SKM-1 treated with dmso at 0.1 percent for 144 hours (cell line): ENCODE measurements at regions not wholly inside any gene's neighbourhood (a gene's known extent, or its start where the extent isn't known, plus 50 kb on each side); places are given as distances from the start of the nearest gene placed in this dataset.
A peak's percentile ranks its signal among the peaks of the same experiment; 100 is the strongest.
"Not testable (repeated sequence)": the region's sequence is repeated elsewhere in the genome, so short reads cannot be mapped to it uniquely, and the experiment has no call there.

Source experiments
- DNase-seq: peaks from one replicate; lab custom pipeline; 2025; ENCODE audit not compliant: unreplicated experiment; lab: John Stamatoyannopoulos, UW

- DNase-seq: no peak
Observed at GRCh38 chrX:13188731-13189309, 131.0 kb downstream of the ATXN3L start.

GRCh38 chrX:13186643-13187042 lies 133.2 kb downstream of the ATXN3L start:
- DNase-seq: not testable (repeated sequence)

GRCh38 chrX:13180807-13181206 lies 136.4 kb upstream of the FAM9C start:
- DNase-seq: no peak

DNA sequence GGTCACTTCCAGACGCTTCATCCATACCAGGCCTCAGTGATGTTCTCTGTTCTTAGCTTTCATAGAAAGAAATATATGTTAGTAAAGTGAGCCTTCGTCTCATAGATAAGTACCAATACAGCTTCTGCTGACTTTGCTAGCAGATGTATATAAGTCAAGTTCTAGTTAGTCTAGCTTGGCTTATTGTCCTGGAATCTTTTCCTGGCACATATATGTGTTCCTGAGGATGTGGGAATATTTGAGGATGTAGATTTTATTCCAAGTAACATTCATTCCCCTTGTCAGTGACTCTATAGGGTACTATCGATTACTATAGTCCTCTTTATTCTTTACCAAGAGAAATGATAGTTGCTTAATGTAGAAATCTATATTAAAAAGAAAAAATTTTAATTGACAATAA lies 135.2 kb upstream of the FAM9C start:
- no peak for DNase-seq

GRCh38 chrX:13179100-13179499 lies 134.7 kb upstream of the FAM9C start:
- no peak for DNase-seq

DNA sequence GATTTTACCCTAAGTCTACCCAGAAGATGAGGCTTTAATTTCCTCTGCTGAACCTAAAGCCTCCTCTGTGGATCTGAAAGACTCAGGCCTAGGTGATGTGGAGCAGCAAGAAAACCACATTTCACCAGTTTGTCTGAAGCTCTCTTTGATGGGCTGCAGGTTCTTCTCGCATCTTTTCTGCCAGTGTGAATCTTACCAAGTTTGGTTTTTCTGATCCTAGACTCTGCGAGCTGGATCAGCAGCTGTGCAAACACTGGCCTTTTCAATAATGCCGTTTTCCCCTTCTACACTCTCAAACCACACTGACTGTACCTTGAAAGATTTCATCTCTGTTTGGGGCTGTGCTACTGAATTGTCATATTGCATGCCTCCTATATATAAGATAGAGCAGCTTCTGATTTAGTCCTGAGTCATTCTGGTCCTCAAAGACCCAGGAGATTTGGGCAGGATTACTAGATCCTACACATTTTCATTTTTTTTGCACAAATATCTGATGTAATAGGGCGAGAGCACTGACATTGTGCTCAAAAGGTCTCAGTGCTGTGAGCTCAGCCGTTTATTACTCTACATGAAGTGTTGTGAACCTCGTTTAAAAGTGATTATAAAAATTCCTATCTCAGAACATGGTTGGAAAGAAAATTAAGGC lies 133.6 kb upstream of the FAM9C start:
- DNase-seq: no peak

GRCh38 chrX:13175056-13175455 lies 130.6 kb upstream of the FAM9C start:
- DNase-seq: no peak

- DNase-seq: no peak
Observed at GRCh38 chrX:13170966-13171558, 126.6 kb upstream of the FAM9C start.

DNA sequence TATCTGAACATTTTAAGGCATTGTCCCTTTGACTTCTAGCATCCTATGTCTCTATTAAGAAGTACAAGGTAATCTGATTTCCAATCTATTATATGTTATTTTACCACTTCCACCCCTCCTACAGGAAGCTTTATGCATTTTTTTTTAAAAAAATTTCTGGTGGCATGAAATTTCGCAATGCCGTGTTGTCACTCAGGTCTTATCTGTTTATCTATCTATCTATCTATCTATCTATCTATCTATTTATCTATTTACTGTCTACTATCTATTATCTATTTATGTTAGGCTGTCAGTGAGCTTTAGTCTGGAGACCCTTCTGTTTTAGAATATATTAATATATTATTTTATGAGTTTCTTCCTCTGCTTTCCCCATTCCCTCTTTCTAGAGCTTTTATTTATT lies 125.3 kb upstream of the FAM9C start:
- DNase-seq: no peak

DNA sequence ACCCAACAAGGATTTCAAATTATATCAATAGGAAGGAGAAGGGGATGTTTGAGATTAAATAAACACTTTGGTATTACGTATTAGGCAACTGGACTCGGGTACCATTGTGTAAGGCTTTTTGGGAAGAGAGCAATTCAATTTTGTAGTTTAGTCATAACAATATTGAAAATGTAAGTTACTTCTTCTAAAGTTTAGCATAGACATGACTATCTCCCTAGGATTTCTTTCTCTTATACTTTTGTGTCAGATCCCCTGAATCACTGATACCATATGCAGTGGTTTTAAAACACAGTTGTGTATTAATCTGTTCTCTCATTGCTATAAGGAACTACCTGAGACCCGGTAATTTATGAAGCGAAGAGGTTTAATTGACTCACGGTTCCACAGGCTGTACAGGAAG lies 123.8 kb upstream of the FAM9C start:
- DNase-seq: no peak

GRCh38 chrX:13167481-13168231 lies 123.2 kb upstream of the FAM9C start:
- peak; percentile 33 for DNase-seq

GRCh38 chrX:13165266-13166189 lies 121.1 kb upstream of the FAM9C start:
- DNase-seq: no peak

GRCh38 chrX:13164611-13165010 lies 120.2 kb upstream of the FAM9C start:
- DNase-seq: no peak

- no peak for DNase-seq
Observed at GRCh38 chrX:13162772-13163410, 118.5 kb upstream of the FAM9C start.

- no peak for DNase-seq
Observed at GRCh38 chrX:13159886-13160285, 115.5 kb upstream of the FAM9C start.

DNA sequence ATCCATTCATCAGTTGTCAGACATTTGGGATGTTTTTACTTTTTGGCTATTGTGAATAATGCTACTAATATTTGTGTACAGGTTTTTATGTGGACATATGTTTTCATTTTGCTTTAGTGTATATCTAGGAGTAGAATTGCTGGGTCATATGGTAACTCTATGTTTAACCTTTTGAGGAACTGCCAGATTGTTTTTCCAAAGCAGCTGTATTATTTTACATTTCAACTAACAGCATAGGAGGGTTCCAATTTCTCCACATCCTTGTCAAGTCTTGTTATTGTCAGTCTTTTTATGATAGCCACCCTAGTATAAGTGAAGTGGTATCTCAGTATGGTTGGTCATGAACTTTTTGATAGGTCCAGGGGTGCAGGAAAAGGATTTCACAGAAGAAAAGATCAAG lies 114.5 kb upstream of the FAM9C start:
- no peak for DNase-seq

DNA sequence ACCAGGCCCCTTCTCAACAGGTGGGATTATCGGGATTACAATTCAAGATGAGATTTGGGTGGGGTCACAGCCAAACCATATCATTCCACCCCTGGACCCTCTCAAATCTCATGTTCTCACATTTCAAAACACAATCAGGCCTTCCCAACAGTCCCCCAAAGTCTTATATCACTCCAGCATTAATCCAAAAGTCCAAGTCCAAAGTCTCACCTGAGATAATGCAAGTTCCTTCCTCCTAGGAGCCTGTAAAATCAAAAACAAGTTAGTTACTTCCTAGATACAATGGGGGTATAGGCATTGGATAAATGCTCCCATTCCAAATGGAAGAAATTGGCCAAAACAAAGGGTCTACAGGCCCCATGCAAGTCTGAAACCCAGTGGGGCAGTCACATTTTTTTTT lies 111.1 kb upstream of the FAM9C start:
- DNase-seq: not testable (repeated sequence)

DNA sequence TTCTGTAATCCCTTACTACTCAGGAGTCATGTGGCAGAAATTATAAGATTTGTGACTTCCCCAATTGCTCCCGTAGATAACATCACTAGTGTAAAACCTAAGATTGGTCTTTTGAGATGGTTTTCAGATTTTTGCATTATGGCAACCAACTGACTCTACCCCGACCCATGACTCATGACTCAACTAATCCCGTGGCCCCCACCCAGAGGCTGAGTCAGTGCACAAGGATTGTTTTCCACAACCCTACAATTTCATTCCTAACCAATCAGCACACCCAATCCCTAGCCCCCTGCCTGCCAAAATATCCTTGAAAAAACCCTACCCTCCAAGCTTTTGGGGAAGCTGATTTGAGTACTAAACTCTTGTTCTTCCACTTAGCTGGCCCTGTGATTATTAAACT lies 109.4 kb upstream of the FAM9C start:
- no peak for DNase-seq

DNA sequence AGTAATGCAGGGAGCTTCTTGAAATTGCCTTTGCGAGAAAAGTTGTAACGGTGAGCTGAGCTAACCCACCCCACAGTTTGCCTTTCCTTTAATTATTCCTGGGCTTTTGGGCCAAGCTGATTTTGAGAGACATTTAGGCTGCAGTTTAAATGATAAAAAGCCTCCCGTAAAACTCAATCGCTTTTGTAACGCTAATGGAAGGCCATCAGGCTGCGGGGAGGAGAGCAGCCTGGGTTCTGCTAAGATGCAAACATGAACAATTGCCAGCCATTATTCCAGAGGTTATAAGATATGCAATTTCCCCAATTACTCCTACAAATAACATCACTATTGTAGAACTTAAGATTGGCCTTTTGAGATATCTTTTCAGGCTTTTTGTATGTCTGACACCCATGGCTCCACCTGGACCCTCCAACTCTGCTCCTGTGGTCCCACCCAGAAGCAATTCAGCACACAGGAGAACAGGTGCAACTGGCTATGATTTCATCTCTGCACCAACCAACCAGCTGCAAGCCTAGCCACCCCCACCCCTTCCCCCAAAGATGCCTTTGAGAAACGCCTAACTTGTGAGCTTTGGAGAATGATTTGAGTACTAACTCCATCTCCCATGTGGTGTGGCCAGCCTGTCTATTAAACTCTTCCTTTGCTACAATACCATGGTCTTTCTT lies 108.2 kb upstream of the FAM9C start:
- DNase-seq: no peak
